ENCODE measurements at regions not wholly inside any gene's neighbourhood (a gene's known extent, or its start where the extent isn't known, plus 50 kb on each side); places are given as distances from the start of the nearest gene placed in this dataset.

- TF ChIP-seq ATRX (CRISPR knock-in tag; IDR thresholded peaks at IDR 0.05; ENCODE audit: borderline replicate concordance): no peak
- TF ChIP-seq ZNF460 (CRISPR knock-in tag; IDR thresholded peaks at IDR 0.05; ENCODE audit: borderline replicate concordance): no peak
Observed at GRCh38 chr4:11814758-11815157, 386.1 kb upstream of the HS3ST1 start (continued).

GRCh38 chr4:11813951-11814446, 385.3 kb upstream of the HS3ST1 start:
- 0% methylated on average over 1 of the region's 1 CpG for WGBS (ENCODE audit: low lambda C conversion rate)
- CTCF ChIA-PET (ENCODE audit: low intra/inter-chr PET ratio, low total read pairs): no interaction called here
- no TSS peak for BruUV-seq (replicated peaks)
- TF ChIP-seq ZNF276 (CRISPR knock-in tag; IDR thresholded peaks at IDR 0.05; ENCODE audit: low read depth) (no peak), ZHX1 (CRISPR knock-in tag; IDR thresholded peaks at IDR 0.05; ENCODE audit: low read depth) (no peak), PATZ1 (CRISPR knock-in tag; IDR thresholded peaks at IDR 0.05) (no peak), TRIM24 (CRISPR knock-in tag; IDR thresholded peaks at IDR 0.05) (no peak), STAT6 (CRISPR knock-in tag; IDR thresholded peaks at IDR 0.05; ENCODE audit: borderline replicate concordance) (no peak), ZNF580 (CRISPR knock-in tag; IDR thresholded peaks at IDR 0.05; ENCODE audit: borderline replicate concordance, low read depth) (no peak), ZNF660 (CRISPR knock-in tag; IDR thresholded peaks at IDR 0.05; ENCODE audit: borderline replicate concordance, low read depth) (no peak), ZNF3 (CRISPR knock-in tag; IDR thresholded peaks at IDR 0.05) (no peak), ZNF766 (CRISPR knock-in tag; IDR thresholded peaks at IDR 0.05; ENCODE audit: borderline replicate concordance) (no peak), PHF8 (CRISPR knock-in tag; IDR thresholded peaks at IDR 0.05) (no peak)

More at GRCh38 chr4:11813951-11814446, 385.3 kb upstream of the HS3ST1 start:
- Histone ChIP-seq H4K20me1 (ENCODE audit: insufficient read depth, low read length) (no peaks in the 10 kb centered on the region), H3K9me3 (ENCODE audit: low read length) (peaks cover 38% of the 10 kb centered on the region), H3K9ac (ENCODE audit: insufficient read depth, low read depth, low read length) (no peak overlapping the region), H3K4me1 (ENCODE audit: insufficient read depth, low read length) (no peaks in the 10 kb centered on the region), H3K36me3 (replicated peaks in 1 of 2; ENCODE audit: control insufficient read depth in 1 of 2, insufficient read depth in 2 of 2, low read length in 2 of 2) (no peaks in the 10 kb centered on the region), H3K27me3 (ENCODE audit: control insufficient read depth in 1 of 2, insufficient read depth in 2 of 2, low read length in 2 of 2) (no peaks in the 10 kb centered on the region), H3K4me3 (replicated peaks in 1 of 3; ENCODE audit: insufficient read depth in 1 of 3, low read depth in 2 of 3, low read length in 3 of 3) (no peak overlapping the region), H3K4me2 (ENCODE audit: low read depth, low read length) (no peak overlapping the region), H2AFZ (ENCODE audit: low read length) (no peak overlapping the region), H3K27ac (ENCODE audit: extremely low read length, insufficient read depth, low read length) (no peak overlapping the region), H3K79me2 (ENCODE audit: insufficient read depth, low read length) (no peaks in the 10 kb centered on the region)
- intact Hi-C loops (cut with micrococcal nuclease; ENCODE audit: unreplicated experiment): no loop called here
- no peak for FAIRE-seq
- in situ Hi-C loops (cut with HindIII; ENCODE audit: extremely low pct_ligation_motif_present, low pct_unique_long_range_greater_than_20kb): no loop called here
- ATAC-seq: no peak
- POLR2A ChIA-PET: no interaction called here
- no peak for DNase-seq (ENCODE audit: low spot score)

Data from HepG2 (cell line).